Endothelial cell of umbilical vein (primary cell): ENCODE measurements at regions not wholly inside any gene's neighbourhood (a gene's known extent, or its start where the extent isn't known, plus 50 kb on each side); places are given as distances from the start of the nearest gene placed in this dataset.

Experiments
- CTCF ChIP-seq, 2 donors: IDR thresholded peaks; 1 replicate in 1 of 2; 2 replicates in 1 of 2; pipeline ENCODE4 v1.5.1; 2011; ENCODE audit warnings: low read length in 2 of 2, mild to moderate bottlenecking in 2 of 2, moderate library complexity in 2 of 2, control low read depth in 1 of 2, inconsistent platforms in 1 of 2, low read depth in 1 of 2; ENCODE audit not compliant: insufficient read depth in 1 of 2; ENCODE audit errors: extremely low read depth in 1 of 2
- EZH2 ChIP-seq: IDR thresholded peaks from 2 replicates; pipeline ENCODE4 v1.6.1; 2012; ENCODE audit warnings: borderline replicate concordance, low read depth, mild to moderate bottlenecking, moderate library complexity, low read length, inconsistent platforms; ENCODE audit not compliant: severe bottlenecking
- GATA2 ChIP-seq: IDR thresholded peaks from 2 replicates; pipeline ENCODE4 v1.7.0; 2011; ENCODE audit warnings: low read depth, mild to moderate bottlenecking, moderate library complexity, mixed read lengths, low read length; ENCODE audit not compliant: insufficient read length, insufficient read depth
- JUN ChIP-seq: IDR thresholded peaks from 2 replicates; pipeline ENCODE4 v1.6.1; 2011; ENCODE audit warnings: borderline replicate concordance, low read depth; ENCODE audit not compliant: insufficient read length, insufficient read depth
- POLR2A ChIP-seq: IDR thresholded peaks from 2 replicates; pipeline ENCODE4 v1.6.1; 2012; ENCODE audit warnings: low read depth, mild to moderate bottlenecking, control low read depth, low read length
- POLR2AphosphoS5 ChIP-seq: IDR thresholded peaks from 2 replicates; pipeline ENCODE4 v1.6.1; 2012; ENCODE audit warnings: low read depth, mild to moderate bottlenecking, control low read depth, low read length, moderate library complexity; ENCODE audit not compliant: insufficient read depth
- TF ChIP-seq, protein P1 (sequence below): IDR thresholded peaks from 2 replicates; pipeline ENCODE4 v1.6.1; 2011; ENCODE audit not compliant: insufficient read depth, insufficient read length

GRCh38 chr5:120991569-120991968, 527.5 kb downstream of the PRR16 start:
- no peak for TF ChIP-seq POLR2A
- TF ChIP-seq POLR2AphosphoS5: no peak
- TF ChIP-seq CTCF (IDR thresholded peaks at IDR 0.05; ENCODE audit: extremely low read depth in 1 of 2, insufficient read depth in 1 of 2, low read depth in 1 of 2, low read length in 2 of 2): no peak
- TF ChIP-seq GATA2: no peak
- no peak for TF ChIP-seq JUN
- no peak for TF ChIP-seq EZH2
- TF ChIP-seq, protein P1, sequence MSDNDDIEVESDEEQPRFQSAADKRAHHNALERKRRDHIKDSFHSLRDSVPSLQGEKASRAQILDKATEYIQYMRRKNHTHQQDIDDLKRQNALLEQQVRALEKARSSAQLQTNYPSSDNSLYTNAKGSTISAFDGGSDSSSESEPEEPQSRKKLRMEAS: no peak
